GM10248 (cell line): ENCODE measurements at regions not wholly inside any gene's neighbourhood (a gene's known extent, or its start where the extent isn't known, plus 50 kb on each side); places are given as distances from the start of the nearest gene placed in this dataset.

Source experiments
- CTCF ChIA-PET: fragments of 300-600 bp; sonication (Branson Sonifier 250); formaldehyde crosslinking; extraction: SDS; loops from one replicate; lab custom pipeline; 2021; ENCODE audit warnings: antibody characterized with exemption; lab: Yijun Ruan, JAX
- POLR2A ChIA-PET: fragments of 350-650 bp; sonication (Branson Sonifier 250); formaldehyde crosslinking; extraction: SDS; loops from one replicate; lab custom pipeline; 2020; ENCODE audit warnings: antibody characterized with exemption; lab: Yijun Ruan, JAX
- DNase-seq: peaks from one replicate; pipeline ENCODE4 v3.0.0; 2012; ENCODE audit errors: extremely low spot score
- TF ChIP-seq, protein P1 (sequence below): IDR thresholded peaks from 2 replicates; pipeline ENCODE4 v1.5.1; 2012; ENCODE audit warnings: mild to moderate bottlenecking, low read depth; ENCODE audit errors: extremely low read depth, missing control alignments, control extremely low read depth

DNA sequence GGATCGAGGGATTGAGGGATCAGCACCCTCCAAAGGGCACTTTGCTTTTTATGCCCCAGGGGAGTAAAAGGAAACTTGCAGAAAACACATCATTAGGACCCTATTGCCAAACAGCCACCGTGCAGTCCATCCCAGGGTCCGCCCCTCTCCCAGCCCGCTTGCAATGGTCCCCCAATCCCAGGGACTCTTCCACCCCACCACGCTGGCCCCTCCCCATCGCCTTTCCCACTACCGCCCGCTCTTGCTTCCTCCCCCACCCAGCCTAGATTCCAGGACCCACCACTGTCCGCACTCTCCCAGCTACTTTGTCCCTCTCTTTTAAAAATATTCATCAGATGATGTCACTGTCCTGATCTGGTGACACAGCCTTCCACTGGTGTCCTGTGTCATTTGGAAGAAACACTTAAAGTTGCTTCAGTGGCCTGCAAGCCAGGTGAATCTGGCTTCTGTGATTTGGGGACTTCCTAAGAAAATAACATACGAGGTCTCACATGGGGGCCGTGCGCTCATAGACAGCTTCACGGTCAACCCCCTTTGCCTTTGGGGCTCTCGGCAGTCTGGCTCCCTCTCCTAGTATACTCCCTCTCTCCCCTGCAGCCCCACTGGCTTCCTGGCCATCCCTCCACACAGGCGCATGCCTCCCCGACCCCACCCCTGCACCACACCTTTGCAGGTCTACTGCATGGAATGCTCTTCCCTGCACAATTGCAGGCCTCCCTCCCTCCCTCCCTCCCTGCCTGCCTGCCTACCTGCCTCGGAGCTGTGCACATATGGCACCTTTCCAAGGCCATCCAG lies 127.9 kb downstream of the RBFOX3 start:
- TF ChIP-seq, protein P1, sequence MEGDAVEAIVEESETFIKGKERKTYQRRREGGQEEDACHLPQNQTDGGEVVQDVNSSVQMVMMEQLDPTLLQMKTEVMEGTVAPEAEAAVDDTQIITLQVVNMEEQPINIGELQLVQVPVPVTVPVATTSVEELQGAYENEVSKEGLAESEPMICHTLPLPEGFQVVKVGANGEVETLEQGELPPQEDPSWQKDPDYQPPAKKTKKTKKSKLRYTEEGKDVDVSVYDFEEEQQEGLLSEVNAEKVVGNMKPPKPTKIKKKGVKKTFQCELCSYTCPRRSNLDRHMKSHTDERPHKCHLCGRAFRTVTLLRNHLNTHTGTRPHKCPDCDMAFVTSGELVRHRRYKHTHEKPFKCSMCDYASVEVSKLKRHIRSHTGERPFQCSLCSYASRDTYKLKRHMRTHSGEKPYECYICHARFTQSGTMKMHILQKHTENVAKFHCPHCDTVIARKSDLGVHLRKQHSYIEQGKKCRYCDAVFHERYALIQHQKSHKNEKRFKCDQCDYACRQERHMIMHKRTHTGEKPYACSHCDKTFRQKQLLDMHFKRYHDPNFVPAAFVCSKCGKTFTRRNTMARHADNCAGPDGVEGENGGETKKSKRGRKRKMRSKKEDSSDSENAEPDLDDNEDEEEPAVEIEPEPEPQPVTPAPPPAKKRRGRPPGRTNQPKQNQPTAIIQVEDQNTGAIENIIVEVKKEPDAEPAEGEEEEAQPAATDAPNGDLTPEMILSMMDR = no peak
- DNase-seq = no peak
- CTCF ChIA-PET = no interaction called here
- POLR2A ChIA-PET = no interaction called here

DNA sequence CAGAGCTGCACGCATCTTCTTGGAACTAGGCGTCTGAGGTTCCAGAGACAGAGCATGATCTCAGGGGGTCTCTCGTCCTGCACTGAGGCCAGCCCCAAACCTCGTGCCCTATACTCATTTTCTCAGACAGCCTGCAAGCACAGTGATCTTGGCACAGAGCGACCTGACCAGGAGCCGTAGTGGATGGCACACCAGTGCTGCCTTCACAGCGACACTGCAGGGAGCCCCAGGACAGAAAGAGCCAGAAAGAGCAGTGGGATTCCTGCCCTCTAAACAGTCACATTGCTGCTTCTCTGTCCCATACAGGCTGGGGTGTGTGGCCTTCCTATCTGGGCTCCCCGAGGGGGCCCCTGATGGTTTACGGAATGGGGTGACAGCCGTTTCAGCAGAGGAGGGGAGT lies 131.0 kb downstream of the RBFOX3 start:
- TF ChIP-seq, protein P1 = no peak
- CTCF ChIA-PET = no interaction called here
- POLR2A ChIA-PET = no interaction called here
- DNase-seq = no peak

DNA sequence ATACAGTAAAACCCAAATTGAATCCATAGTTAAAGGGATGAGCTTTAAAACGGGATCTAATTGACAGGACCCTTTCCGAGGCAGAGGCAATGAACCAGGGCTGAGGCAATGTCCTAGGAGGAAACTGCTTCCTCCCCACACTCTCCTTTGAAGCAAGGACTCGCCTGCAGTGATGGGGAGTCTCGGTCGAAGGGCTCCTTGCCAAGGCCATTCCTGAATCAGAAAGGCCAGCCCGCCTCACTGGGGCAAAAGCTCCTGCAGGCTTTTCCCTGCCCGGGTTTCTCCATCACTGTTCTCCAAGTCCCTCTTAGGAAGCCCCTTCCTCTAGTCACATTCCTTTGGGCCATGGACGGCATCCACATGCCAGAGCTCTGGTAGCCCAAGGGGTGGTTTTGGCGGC lies 132.0 kb downstream of the RBFOX3 start:
- TF ChIP-seq, protein P1 = no peak
- CTCF ChIA-PET = interaction anchor here (2.4 kb wide), 1 partner anchor 13 kb away, joined by 8 read pairs; no protein-coding TSS in a partner anchor
- no peak for DNase-seq
- POLR2A ChIA-PET = no interaction called here

DNA sequence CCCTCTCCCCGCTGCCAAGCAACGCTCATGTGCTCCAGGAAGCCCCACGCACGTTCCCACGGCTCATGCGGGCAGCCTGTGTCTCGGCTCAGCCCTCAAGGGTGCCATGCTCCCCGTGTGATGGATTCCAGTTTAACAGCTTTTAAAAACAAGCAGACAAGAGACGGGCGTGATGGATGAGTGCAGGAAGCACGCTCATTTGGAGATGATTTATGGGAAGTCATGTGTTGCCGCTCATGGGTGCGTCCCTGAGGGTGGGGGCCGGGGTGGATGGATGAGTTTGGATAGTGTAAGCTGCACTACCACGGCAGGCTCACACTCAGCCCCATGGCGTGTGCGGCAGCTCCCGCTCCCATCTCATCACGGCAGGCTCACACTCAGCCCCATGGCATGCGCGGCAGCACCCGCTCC lies 132.8 kb downstream of the RBFOX3 start:
- DNase-seq = no peak
- TF ChIP-seq, protein P1 = no peak
- ChIA-PET CTCF (interaction anchor here (2.4 kb wide), 1 partner anchor 13 kb away, joined by 8 read pairs; no protein-coding TSS in a partner anchor), POLR2A (no interaction called here)

DNA sequence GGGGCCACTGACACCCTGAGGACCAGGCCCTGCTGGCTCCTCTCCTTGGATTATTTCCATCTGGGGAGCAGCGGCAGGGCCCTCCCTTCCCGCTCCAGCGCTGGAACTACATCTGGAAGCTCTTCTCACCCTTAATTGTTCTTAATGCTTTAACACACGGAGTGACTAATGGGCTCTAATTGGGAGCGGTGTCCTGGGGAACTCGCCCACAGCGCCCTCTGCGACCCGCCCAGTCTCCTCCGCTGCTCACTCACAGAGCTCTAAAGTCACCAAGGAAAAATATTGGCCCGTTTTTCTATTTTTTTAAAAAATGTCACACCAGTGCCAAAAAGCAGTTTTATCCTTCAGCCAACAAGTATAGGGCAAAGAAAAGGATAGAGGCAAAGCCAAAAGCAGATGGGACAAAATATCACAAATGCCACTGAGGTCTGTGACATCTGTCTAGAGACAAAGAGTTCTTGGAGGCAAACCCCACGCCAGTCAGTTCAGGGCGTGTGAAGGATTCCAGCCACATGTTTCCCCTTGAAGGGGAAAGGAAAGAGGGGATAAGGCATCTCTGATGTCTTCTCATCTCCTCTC lies 134.7 kb downstream of the RBFOX3 start:
- ChIA-PET POLR2A (no interaction called here), CTCF (no interaction called here)
- no peak for DNase-seq
- TF ChIP-seq, protein P1 = no peak

DNA sequence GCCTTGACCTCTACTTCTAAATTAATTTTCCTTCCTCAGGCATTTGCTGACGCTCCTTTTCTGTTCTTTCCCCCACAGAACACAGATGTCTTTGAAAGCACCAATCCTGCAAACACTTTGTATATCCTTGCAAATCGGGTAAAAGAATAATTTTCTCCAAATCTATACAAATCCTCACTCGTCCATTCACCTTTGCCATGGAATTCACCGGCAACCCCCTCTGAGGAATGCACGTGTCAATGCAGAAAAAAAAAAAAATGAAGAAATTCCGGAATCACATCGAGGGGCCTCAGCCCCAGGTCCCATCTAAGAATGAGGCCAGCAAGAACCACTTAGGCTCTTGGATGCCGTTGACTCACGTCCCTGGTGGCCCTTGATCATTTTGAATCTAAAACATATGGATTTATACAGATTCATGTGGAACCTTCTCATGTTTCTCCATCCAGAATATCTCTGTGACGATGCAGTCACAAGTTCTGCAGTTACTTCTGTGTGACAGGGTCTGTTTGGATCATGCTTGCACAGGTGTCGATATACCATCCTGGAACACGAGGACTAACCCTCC lies 136.9 kb downstream of the RBFOX3 start:
- TF ChIP-seq, protein P1 = no peak
- no peak for DNase-seq
- CTCF ChIA-PET = no interaction called here
- POLR2A ChIA-PET = no interaction called here
